GM12874 (cell line): ENCODE measurements at regions not wholly inside any gene's neighbourhood (a gene's known extent, or its start where the extent isn't known, plus 50 kb on each side); places are given as distances from the start of the nearest gene placed in this dataset.

Experiments used
- CTCF ChIP-seq: IDR thresholded peaks from 2 replicates; pipeline ENCODE4 v1.5.1; 2011; ENCODE audit warnings: low read depth, mild to moderate bottlenecking, control low read depth, low read length, moderate library complexity; ENCODE audit not compliant: insufficient read depth

- no peak for TF ChIP-seq CTCF
These were observed 669.0 kb downstream of the ACTL7B start for GRCh38 chr9:108186642-108187395.

- no peak for TF ChIP-seq CTCF
These were observed 670.2 kb downstream of the ACTL7B start for GRCh38 chr9:108185613-108186012.

- no peak for TF ChIP-seq CTCF
These were observed 670.8 kb downstream of the ACTL7B start for GRCh38 chr9:108184941-108185340.

GRCh38 chr9:108184009-108184408 is 671.8 kb downstream of the ACTL7B start:
- TF ChIP-seq CTCF: no peak

- TF ChIP-seq CTCF: no peak
These were observed 672.8 kb downstream of the ACTL7B start for GRCh38 chr9:108182950-108183381.

- TF ChIP-seq CTCF: no peak
These were observed 673.5 kb downstream of the ACTL7B start for GRCh38 chr9:108182270-108182669.

GRCh38 chr9:108181441-108181840 is 674.3 kb downstream of the ACTL7B start:
- TF ChIP-seq CTCF: no peak
